CD8-positive, alpha-beta memory T cell (primary cell): ENCODE measurements at regions not wholly inside any gene's neighbourhood (a gene's known extent, or its start where the extent isn't known, plus 50 kb on each side); places are given as distances from the start of the nearest gene placed in this dataset.

Experiments used
- CTCF ChIA-PET: fragments of 350-600 bp; sonication (Branson Sonifier 250); formaldehyde crosslinking; loops from one replicate; lab custom pipeline; 2021; ENCODE audit warnings: antibody characterized with exemption; lab: Charles Lee
- POLR2A ChIA-PET: fragments of 350-600 bp; sonication (Branson Sonifier 250); formaldehyde crosslinking; loops from one replicate; lab custom pipeline; 2021; ENCODE audit warnings: antibody characterized with exemption; lab: Charles Lee
- DNase-seq, 5 donors: peaks; one replicate each; pipeline versions ENCODE4 v3.0.0 to v3.0.0-alpha.2; 2020 to 2022; ENCODE audit warnings: mixed read lengths in 1 of 5
- H3K27ac ChIP-seq: one replicate; pipeline ENCODE4 v1.7.0; 2013; ENCODE audit warnings: low read depth, mild to moderate bottlenecking, low read length, moderate library complexity
- H3K27me3 ChIP-seq: 2 replicates; pipeline ENCODE4 v1.7.0; 2013; ENCODE audit warnings: low read length, mild to moderate bottlenecking; ENCODE audit not compliant: insufficient read depth, poor library complexity, severe bottlenecking
- H3K36me3 ChIP-seq: 2 replicates; pipeline ENCODE4 v1.7.0; 2013; ENCODE audit warnings: mild to moderate bottlenecking, low read length, moderate library complexity; ENCODE audit not compliant: insufficient read depth
- H3K4me1 ChIP-seq: 2 replicates; pipeline ENCODE4 v1.7.0; 2013; ENCODE audit warnings: mild to moderate bottlenecking, low read length, moderate library complexity; ENCODE audit not compliant: insufficient read depth
- H3K4me3 ChIP-seq: 2 replicates; pipeline ENCODE4 v1.7.0; 2013; ENCODE audit warnings: mild to moderate bottlenecking, low read length
- H3K9me3 ChIP-seq: 2 replicates; pipeline ENCODE4 v1.7.0; 2013; ENCODE audit warnings: mild to moderate bottlenecking, low read length
- H3K27ac Mint-ChIP-seq, 8 donors: one replicate each; pipeline ENCODE4 v1.8.0; 2020 to 2021; ENCODE audit warnings: mixed read lengths in 8 of 8, mild to moderate bottlenecking in 6 of 8, inconsistent platforms in 3 of 8, moderate library complexity in 3 of 8
- H3K27me3 Mint-ChIP-seq, 2 donors: one replicate each; pipeline ENCODE4 v1.8.0; 2020 to 2021; ENCODE audit warnings: mixed read lengths in 2 of 2, mild to moderate bottlenecking in 1 of 2, moderate library complexity in 1 of 2
- H3K36me3 Mint-ChIP-seq, 3 donors: one replicate each; pipeline ENCODE4 v1.8.0; 2020 to 2021; ENCODE audit warnings: mixed read lengths in 3 of 3, inconsistent platforms in 1 of 3, mild to moderate bottlenecking in 1 of 3
- H3K4me1 Mint-ChIP-seq, 3 donors: one replicate each; pipeline ENCODE4 v1.8.0; 2020 to 2021; ENCODE audit warnings: mixed read lengths in 3 of 3, inconsistent platforms in 1 of 3, mild to moderate bottlenecking in 1 of 3
- H3K4me3 Mint-ChIP-seq, 7 donors: one replicate each; pipeline ENCODE4 v1.8.0; 2020 to 2021; ENCODE audit warnings: mixed read lengths in 7 of 7, mild to moderate bottlenecking in 6 of 7, moderate library complexity in 4 of 7, inconsistent platforms in 2 of 7
- H3K9me3 Mint-ChIP-seq, 5 donors: one replicate each; pipeline ENCODE4 v1.8.0; 2020 to 2022; ENCODE audit warnings: mixed read lengths in 5 of 5, mild to moderate bottlenecking in 3 of 5, moderate library complexity in 2 of 5, inconsistent platforms in 1 of 5

DNA sequence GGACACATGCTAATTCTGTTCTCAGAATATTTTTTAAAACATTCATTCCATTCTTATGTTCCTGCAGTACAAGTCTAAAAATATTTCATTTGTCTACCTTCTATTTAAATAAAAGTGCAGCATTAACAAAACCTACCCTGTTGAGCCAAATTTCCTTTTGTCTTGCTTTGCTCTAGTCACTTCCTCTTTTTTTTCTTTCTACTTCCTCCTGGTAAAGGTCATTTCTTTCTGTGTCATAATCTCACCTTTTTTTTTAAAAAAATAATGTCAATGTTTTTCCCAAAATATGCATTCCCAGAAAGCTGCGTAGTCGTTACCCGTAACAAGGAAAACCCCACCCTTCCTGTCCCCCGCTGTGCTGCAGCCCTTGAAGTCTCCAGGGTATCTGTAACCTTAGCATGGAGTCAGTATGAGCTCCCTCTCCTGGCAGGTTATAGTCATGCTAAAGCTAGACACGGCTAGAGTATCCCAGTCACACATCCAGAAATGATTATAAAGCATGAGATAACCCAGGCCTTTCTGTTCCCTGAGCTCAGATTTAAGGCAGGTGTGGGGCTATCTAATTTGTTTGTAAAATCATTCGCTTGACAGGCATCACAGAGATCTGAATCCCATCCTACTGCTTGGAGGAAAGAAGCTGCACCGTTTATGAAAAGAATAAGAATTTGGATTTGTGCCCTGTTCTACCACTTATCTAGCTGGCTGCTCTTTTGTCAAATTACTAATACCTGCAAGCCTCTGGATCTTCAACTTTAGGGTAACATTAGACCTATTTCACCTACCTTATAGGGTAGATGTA is 51.1 kb upstream of the EED start:
- CTCF ChIA-PET = interaction anchor here (0.6 to 2.7 kb wide), 50 partner anchors 9 to 598 kb away, joined by 3 to 65 read pairs (median 5); partner anchors contain the start of genes CCDC83, EED and PICALM
- H3K4me1 ChIP-seq = peaks cover 12% of the 10 kb centered on the region

DNA sequence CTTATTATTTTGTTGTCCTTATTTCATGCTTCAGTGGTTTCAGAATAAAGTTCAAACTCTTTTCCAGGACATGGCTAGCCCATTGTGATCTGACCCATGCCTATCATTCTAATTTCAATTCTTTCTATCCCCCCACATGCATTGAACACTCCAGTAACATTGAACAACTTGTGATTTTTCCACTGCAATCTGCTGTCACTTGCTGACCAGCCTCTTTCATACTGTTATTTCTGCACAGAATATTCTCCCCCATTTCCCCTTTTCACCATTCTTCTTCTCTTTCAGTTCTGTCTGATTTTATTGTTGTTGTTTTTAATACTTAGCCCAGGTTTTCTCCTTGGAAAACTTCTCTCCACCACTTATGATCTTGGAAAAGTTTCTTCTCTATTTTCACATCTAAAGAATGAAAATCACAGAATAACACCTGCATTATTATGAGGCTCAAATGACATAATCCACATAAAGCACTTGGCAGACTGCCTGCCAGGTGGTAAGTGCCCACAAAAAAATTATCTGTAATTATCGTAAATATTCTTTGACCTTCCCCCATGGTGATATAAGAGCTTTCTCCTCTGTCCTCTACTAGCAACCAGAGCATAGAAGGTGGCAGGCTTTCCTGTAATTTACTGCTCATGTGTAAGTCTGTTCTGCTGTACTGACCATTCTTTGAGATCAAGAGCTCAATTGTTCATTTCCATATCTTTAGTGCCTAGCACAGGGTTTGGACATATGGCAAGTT is 51.9 kb upstream of the EED start:
- Mint-ChIP-seq H3K4me1 (peaks cover 13 to 15% (median 14%) of the 10 kb centered on the region in 3 donors), H3K4me3 (peak overlapping the region in 5 of 7 donors; percentile 14 to 94 (median 92)), H3K27me3 (no peaks in the 10 kb centered on the region), H3K9me3 (no peaks in the 10 kb centered on the region), H3K27ac (peak overlapping the region in 7 of 8 donors; percentile 29 to 91 (median 58)), H3K36me3 (peaks cover 0 to 4% (median 1%) of the 10 kb centered on the region in 3 donors)
- Histone ChIP-seq H3K9me3 (no peaks in the 10 kb centered on the region), H3K36me3 (no peaks in the 10 kb centered on the region), H3K4me3 (peak overlapping the region; percentile 33), H3K27me3 (no peaks in the 10 kb centered on the region), H3K4me1 (peaks cover 12% of the 10 kb centered on the region), H3K27ac (peak overlapping the region; percentile 38)
- ChIA-PET POLR2A (interaction anchor here (0.6 to 1.4 kb wide), 7 partner anchors 52 to 338 kb away, joined by 3 to 6 read pairs (median 4); partner anchors contain the start of genes CCDC83 and PICALM), CTCF (interaction anchor here (1.0 to 2.7 kb wide), 35 partner anchors 10 to 513 kb away, joined by 3 to 65 read pairs (median 6); partner anchors contain the start of genes CCDC83, EED and PICALM)
- DNase-seq = no peak

More for the DNA sequence above, 51.1 kb upstream of the EED start:
- Histone ChIP-seq H3K9me3 (no peaks in the 10 kb centered on the region), H3K27me3 (no peaks in the 10 kb centered on the region), H3K27ac (peak overlapping the region; percentile 38), H3K4me3 (peak overlapping the region; percentile 33), H3K36me3 (no peaks in the 10 kb centered on the region)
- H3K9me3 Mint-ChIP-seq = no peaks in the 10 kb centered on the region
- POLR2A ChIA-PET = interaction anchor here (0.6 to 1.4 kb wide), 7 partner anchors 52 to 339 kb away, joined by 3 to 6 read pairs (median 4); partner anchors contain the start of genes CCDC83 and PICALM
- H3K27ac Mint-ChIP-seq = peak overlapping the region; percentile 29 to 91 (median 84)
- no peaks in the 10 kb centered on the region for H3K27me3 Mint-ChIP-seq
- DNase-seq = peak; percentile 31 to 74 (median 63)
- H3K4me3 Mint-ChIP-seq = peak overlapping the region; percentile 73 to 94 (median 92)
- H3K36me3 Mint-ChIP-seq = peaks cover 0 to 4% (median 1%) of the 10 kb centered on the region in 3 donors
- peaks cover 13 to 15% (median 14%) of the 10 kb centered on the region in 3 donors for H3K4me1 Mint-ChIP-seq

DNA sequence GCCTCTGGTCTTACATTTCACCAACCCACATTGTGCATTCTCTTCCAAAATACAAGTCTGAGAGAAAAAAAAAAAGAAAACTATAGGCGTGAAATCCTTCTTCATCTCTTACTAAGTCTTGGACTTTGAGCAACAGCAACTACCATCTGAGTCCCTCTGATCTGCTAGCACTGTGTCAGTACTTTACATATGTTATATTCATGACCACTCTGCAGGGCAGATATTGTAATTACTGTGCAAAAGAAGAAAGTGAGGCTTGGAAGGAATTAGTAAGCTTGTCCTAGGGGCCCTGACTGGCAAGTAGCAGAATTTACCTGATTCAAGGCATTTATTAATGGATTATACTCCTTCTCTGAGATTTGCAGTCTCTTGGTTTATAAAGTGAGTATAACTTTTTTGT is 52.7 kb upstream of the EED start:
- Mint-ChIP-seq H3K9me3 (no peaks in the 10 kb centered on the region), H3K4me1 (peaks cover 13 to 15% (median 14%) of the 10 kb centered on the region in 3 donors), H3K27ac (no peak overlapping the region), H3K4me3 (no peak overlapping the region), H3K27me3 (no peaks in the 10 kb centered on the region), H3K36me3 (peaks cover 0 to 4% (median 1%) of the 10 kb centered on the region in 3 donors)
- H3K36me3 ChIP-seq = no peaks in the 10 kb centered on the region
- ChIA-PET POLR2A (no interaction called here), CTCF (interaction anchor here (1.6 kb wide), 1 partner anchor 74 kb away, joined by 4 read pairs; no protein-coding TSS in a partner anchor)
- no peak overlapping the region for H3K27ac ChIP-seq
- H3K9me3 ChIP-seq = no peaks in the 10 kb centered on the region
- no peak overlapping the region for H3K4me3 ChIP-seq
- DNase-seq = no peak
- H3K4me1 ChIP-seq = peaks cover 12% of the 10 kb centered on the region
- H3K27me3 ChIP-seq = no peaks in the 10 kb centered on the region

DNA sequence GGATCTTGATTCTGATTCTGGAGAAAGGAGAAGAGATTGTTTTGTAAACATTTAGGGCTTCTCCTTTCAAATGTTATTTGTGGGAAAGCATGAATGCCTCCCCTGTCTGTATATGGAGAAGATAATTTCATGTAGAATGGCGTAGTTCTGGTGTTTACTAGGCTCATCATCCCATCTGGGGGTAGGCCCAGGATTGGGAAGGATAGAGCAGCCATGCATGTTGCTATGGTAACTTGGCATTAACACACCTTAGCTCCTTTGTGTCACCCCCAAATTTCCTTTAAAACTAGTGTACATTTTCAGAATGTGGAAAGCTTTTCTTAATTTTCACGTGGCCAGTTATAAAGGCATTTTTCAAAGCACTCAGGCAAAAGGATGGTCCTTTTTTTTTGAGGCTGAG is 57.5 kb upstream of the EED start:
- no peak overlapping the region for H3K27ac Mint-ChIP-seq
- DNase-seq = no peak
- peaks cover 0 to 4% (median 1%) of the 10 kb centered on the region in 3 donors for H3K36me3 Mint-ChIP-seq
- no peaks in the 10 kb centered on the region for H3K9me3 Mint-ChIP-seq
- no peak overlapping the region for H3K27ac ChIP-seq
- H3K27me3 ChIP-seq = no peaks in the 10 kb centered on the region
- no peaks in the 10 kb centered on the region for H3K9me3 ChIP-seq
- H3K36me3 ChIP-seq = no peaks in the 10 kb centered on the region
- no peaks in the 10 kb centered on the region for H3K27me3 Mint-ChIP-seq
- H3K4me1 Mint-ChIP-seq = no peaks in the 10 kb centered on the region
- H3K4me3 ChIP-seq = no peak overlapping the region
- H3K4me3 Mint-ChIP-seq = no peak overlapping the region
- CTCF ChIA-PET = interaction anchor here (1.1 kb wide), 1 partner anchor 145 kb away, joined by 3 read pairs; no protein-coding TSS in a partner anchor
- POLR2A ChIA-PET = no interaction called here
- H3K4me1 ChIP-seq = no peaks in the 10 kb centered on the region

DNA sequence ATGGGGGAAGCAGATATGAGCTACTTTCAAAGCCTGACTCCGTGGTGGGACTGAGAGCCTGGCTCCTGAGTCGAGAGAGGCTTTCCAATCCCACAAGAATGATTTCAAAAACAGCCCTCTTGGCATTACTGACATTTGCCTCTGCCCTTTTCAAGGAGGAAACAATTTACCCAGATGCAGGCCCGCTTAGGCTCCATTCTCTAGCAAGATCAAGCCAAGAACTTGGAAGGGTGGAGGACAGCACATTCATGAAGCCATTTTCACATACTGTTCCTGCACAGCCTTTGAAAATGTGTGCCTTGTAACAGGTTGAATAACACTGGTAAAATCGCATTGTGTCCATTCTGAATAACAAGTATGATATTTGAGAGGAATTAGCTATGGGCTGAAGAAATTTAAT is 58.2 kb upstream of the EED start:
- H3K27ac ChIP-seq = no peak overlapping the region
- ChIA-PET POLR2A (no interaction called here), CTCF (interaction anchor here (0.7 to 1.1 kb wide), 2 partner anchors 119 to 145 kb away, joined by 3 read pairs; no protein-coding TSS in a partner anchor)
- no peaks in the 10 kb centered on the region for H3K4me1 ChIP-seq
- H3K4me1 Mint-ChIP-seq = no peaks in the 10 kb centered on the region
- H3K27me3 ChIP-seq = no peaks in the 10 kb centered on the region
- no peaks in the 10 kb centered on the region for H3K9me3 ChIP-seq
- H3K27me3 Mint-ChIP-seq = no peaks in the 10 kb centered on the region
- H3K36me3 ChIP-seq = no peaks in the 10 kb centered on the region
- H3K4me3 Mint-ChIP-seq = no peak overlapping the region
- DNase-seq = no peak
- no peak overlapping the region for H3K27ac Mint-ChIP-seq
- no peaks in the 10 kb centered on the region for H3K9me3 Mint-ChIP-seq
- no peak overlapping the region for H3K4me3 ChIP-seq
- H3K36me3 Mint-ChIP-seq = peaks cover 0 to 4% (median 1%) of the 10 kb centered on the region in 3 donors

DNA sequence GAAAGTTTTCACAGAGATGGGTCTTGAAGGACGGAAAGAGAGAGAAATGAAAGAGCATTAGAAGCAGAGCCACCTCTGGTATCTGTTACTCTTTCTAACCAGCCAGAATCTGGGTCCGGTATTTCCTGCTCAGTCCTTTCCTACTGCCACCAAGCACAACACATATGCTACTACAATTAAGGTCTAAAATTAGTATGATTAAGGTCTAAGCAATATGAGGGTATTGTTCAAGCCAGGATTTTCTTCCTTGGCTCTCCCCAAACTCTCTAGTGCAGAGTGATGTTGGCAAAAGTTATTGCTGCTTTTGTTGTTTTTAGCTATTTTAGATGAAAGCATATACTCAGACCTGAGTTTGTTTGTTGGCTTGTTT is 59.2 kb upstream of the EED start:
- Mint-ChIP-seq H3K27ac (no peak overlapping the region), H3K27me3 (no peaks in the 10 kb centered on the region), H3K36me3 (peaks cover 0 to 1% (median 0%) of the 10 kb centered on the region in 3 donors), H3K9me3 (no peaks in the 10 kb centered on the region), H3K4me1 (no peaks in the 10 kb centered on the region), H3K4me3 (no peak overlapping the region)
- H3K4me1 ChIP-seq = no peaks in the 10 kb centered on the region
- no peaks in the 10 kb centered on the region for H3K36me3 ChIP-seq
- H3K27ac ChIP-seq = no peak overlapping the region
- no peaks in the 10 kb centered on the region for H3K27me3 ChIP-seq
- ChIA-PET CTCF (interaction anchor here (1.2 kb wide), 1 partner anchor 19 kb away, joined by 3 read pairs; no protein-coding TSS in a partner anchor), POLR2A (no interaction called here)
- H3K9me3 ChIP-seq = no peaks in the 10 kb centered on the region
- no peak overlapping the region for H3K4me3 ChIP-seq
- DNase-seq = no peak

DNA sequence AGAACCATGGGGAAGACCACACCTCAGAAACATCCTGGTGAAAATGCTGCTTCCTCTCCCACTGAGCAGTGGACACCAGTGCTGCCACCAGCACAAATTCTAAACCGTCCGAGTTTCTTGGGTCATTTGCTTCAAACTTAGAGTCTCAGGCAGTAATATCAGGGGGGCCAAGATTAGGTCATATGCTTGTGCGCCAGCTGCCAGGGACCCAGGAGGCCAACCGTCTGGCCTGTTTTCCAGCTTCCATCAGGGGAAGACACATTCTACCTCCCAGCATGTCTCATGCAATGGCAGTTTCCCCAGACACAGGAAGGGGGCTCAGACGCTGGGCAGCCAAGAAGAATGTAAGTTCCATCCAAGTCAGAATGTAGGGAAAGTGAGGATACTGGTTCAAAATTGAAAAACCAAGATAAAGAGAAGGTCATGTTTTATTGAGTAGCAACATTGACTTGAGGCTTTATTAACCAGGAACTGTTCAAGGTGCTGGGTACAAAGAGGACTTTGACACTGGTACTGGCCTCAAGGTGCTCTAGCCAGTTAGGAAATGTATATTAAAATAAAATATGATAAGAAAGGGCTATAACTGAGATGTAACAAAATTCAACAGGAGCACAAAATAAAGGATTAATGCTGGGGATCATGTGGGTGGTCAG is 59.7 kb upstream of the EED start:
- Mint-ChIP-seq H3K27me3 (no peaks in the 10 kb centered on the region), H3K36me3 (peaks cover 0 to 1% (median 0%) of the 10 kb centered on the region in 3 donors), H3K4me1 (no peaks in the 10 kb centered on the region), H3K4me3 (no peak overlapping the region), H3K27ac (no peak overlapping the region), H3K9me3 (no peaks in the 10 kb centered on the region)
- DNase-seq = no peak
- CTCF ChIA-PET = interaction anchor here (1.2 to 1.7 kb wide), 2 partner anchors 19 to 330 kb away, joined by 3 to 5 read pairs; partner anchors contain the start of gene CCDC83
- H3K4me1 ChIP-seq = no peaks in the 10 kb centered on the region
- no peaks in the 10 kb centered on the region for H3K27me3 ChIP-seq
- POLR2A ChIA-PET = no interaction called here
- H3K4me3 ChIP-seq = no peak overlapping the region
- no peaks in the 10 kb centered on the region for H3K36me3 ChIP-seq
- no peaks in the 10 kb centered on the region for H3K9me3 ChIP-seq
- H3K27ac ChIP-seq = no peak overlapping the region
